Esophagus muscularis mucosa (tissue), 4 donors: ENCODE measurements at regions not wholly inside any gene's neighbourhood (a gene's known extent, or its start where the extent isn't known, plus 50 kb on each side); places are given as distances from the start of the nearest gene placed in this dataset.

Source experiments
- DNase-seq: peaks from one replicate; pipeline ENCODE4 v3.0.0-alpha.2; 2017; ENCODE audit errors: extremely low spot score
- H3K27ac ChIP-seq, 4 donors: fragments of 200-600 bp; sonication (generic); replicated peaks in 1 of 4; 1 replicate in 3 of 4; 2 replicates in 1 of 4; pipeline ENCODE4 v1.5.1; 2016 to 2019; ENCODE audit warnings: mild to moderate bottlenecking in 1 of 4
- H3K27me3 ChIP-seq, 4 donors: fragments of 200-600 bp; sonication (generic); one replicate each; pipeline versions ENCODE4 v1.5.1 to v1.6.0; 2016 to 2019
- H3K36me3 ChIP-seq, 4 donors: fragments of 200-600 bp; sonication (generic); one replicate each; pipeline ENCODE4 v1.5.1; 2016 to 2019
- H3K4me1 ChIP-seq, 4 donors: fragments of 200-600 bp; sonication (generic); one replicate each; pipeline ENCODE4 v1.5.1; 2016 to 2019
- H3K4me3 ChIP-seq, 4 donors: fragments of 200-600 bp; sonication (generic); 1 replicate in 2 of 4; 2 replicates in 2 of 4; pipeline ENCODE4 v1.5.1; 2016 to 2019; ENCODE audit warnings: mild to moderate bottlenecking in 4 of 4, moderate library complexity in 1 of 4
- H3K9me3 ChIP-seq, 4 donors: fragments of 200-600 bp; sonication (generic); 1 replicate in 3 of 4; 2 replicates in 1 of 4; pipeline ENCODE4 v1.5.1; 2016 to 2019
- EP300 ChIP-seq: sonication (generic); formaldehyde crosslinking; IDR thresholded peaks from one replicate; pipeline ENCODE4 v1.6.1; 2017; ENCODE audit warnings: antibody characterized with exemption
- POLR2A ChIP-seq: fragments of 450-650 bp; IDR thresholded peaks from one replicate; pipeline ENCODE4 v1.6.1; 2017; ENCODE audit warnings: antibody characterized with exemption, moderate library complexity, mild to moderate bottlenecking, low read depth
- POLR2AphosphoS5 ChIP-seq, 2 donors: sonication (generic); formaldehyde crosslinking; IDR thresholded peaks; one replicate each; pipeline ENCODE4 v1.6.1; 2017; ENCODE audit warnings: antibody characterized with exemption in 2 of 2
- WGBS: methylation state at CpG from one replicate; pipeline ENCODE4 v1.1.5; 2018; 5-methylcytosine and 5-hydroxymethylcytosine counted together
- intact Hi-C: fragments of 100-400 bp; cut with DNase I; formaldehyde crosslinking; loops from one replicate; pipeline ENCODE4 v1.15.1; 2023
- TF ChIP-seq, protein P1 (sequence below), 3 experiments: fragments of 200-600 bp in 2 of 3; fragments of 450-650 bp in 1 of 3; sonication (generic) in 2 of 3; IDR thresholded peaks; one replicate each; pipeline ENCODE4 v1.5.1; 2017 to 2019; ENCODE audit warnings: antibody characterized with exemption in 3 of 3, mild to moderate bottlenecking in 2 of 3, moderate library complexity in 1 of 3

DNA sequence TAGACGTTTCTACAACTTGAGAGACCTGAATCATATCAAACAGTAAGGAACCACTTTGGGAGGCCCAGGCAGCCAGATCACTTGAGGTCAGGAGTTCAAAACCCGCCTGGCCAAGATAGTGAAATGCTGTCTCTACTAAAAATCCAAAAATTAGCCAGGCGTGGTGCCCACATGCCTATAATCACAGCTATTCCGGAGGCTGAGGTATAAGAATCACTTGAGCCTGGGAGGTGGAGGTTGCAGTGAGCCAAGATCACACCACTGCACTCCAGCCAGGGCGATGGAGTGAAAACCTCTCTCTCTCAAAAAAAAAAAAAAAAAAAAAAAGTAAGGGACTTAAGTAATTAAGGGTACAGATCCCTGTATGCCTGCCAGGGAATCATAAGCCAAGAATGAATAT lies 103.4 kb upstream of the NUDT7 start:
- peak; percentile 19 for DNase-seq
- Histone ChIP-seq H3K27ac (no peak overlapping the region), H3K36me3 (no peaks in the 10 kb centered on the region), H3K27me3 (peaks cover 0 to 10% (median 0%) of the 10 kb centered on the region in 4 donors), H3K9me3 (no peaks in the 10 kb centered on the region), H3K4me3 (no peak overlapping the region), H3K4me1 (no peaks in the 10 kb centered on the region)
- intact Hi-C loops = no loop called here
- 82% methylated on average over 5 of the region's 5 CpGs for WGBS
- TF ChIP-seq POLR2AphosphoS5 (IDR thresholded peaks at IDR 0.05) = no peak
- no peak for TF ChIP-seq POLR2A
- TF ChIP-seq, protein P1, sequence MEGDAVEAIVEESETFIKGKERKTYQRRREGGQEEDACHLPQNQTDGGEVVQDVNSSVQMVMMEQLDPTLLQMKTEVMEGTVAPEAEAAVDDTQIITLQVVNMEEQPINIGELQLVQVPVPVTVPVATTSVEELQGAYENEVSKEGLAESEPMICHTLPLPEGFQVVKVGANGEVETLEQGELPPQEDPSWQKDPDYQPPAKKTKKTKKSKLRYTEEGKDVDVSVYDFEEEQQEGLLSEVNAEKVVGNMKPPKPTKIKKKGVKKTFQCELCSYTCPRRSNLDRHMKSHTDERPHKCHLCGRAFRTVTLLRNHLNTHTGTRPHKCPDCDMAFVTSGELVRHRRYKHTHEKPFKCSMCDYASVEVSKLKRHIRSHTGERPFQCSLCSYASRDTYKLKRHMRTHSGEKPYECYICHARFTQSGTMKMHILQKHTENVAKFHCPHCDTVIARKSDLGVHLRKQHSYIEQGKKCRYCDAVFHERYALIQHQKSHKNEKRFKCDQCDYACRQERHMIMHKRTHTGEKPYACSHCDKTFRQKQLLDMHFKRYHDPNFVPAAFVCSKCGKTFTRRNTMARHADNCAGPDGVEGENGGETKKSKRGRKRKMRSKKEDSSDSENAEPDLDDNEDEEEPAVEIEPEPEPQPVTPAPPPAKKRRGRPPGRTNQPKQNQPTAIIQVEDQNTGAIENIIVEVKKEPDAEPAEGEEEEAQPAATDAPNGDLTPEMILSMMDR (IDR thresholded peaks at IDR 0.05) = no peak
- no peak for TF ChIP-seq EP300

DNA sequence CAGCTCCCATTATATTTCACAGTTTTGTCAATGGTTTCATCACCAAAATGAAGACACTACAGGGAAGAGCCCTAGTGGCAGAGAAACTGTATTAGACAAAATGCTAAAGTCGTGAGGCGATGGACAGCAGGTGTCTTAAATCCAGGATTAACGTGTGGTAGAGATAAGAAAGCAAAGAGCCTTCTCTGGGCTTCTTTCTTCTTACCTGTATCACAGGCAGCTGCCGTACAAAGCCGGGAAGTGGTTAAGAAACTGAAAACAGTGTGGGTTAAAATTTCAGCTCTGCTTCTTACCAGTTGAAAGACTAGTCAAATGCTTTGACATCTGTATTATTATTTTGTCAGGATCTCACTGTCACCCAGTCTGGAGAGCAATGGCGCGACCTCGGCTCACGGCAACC lies 98.2 kb upstream of the NUDT7 start:
- TF ChIP-seq EP300 = no peak
- WGBS = 80% methylated on average over 9 of the region's 9 CpGs
- H3K36me3 ChIP-seq = no peaks in the 10 kb centered on the region
- no peak overlapping the region for H3K4me3 ChIP-seq
- no peaks in the 10 kb centered on the region for H3K9me3 ChIP-seq
- no peak for DNase-seq
- H3K27me3 ChIP-seq = peaks cover 0 to 5% (median 0%) of the 10 kb centered on the region in 4 donors
- intact Hi-C loops = no loop called here
- H3K4me1 ChIP-seq = no peaks in the 10 kb centered on the region
- H3K27ac ChIP-seq = no peak overlapping the region

DNA sequence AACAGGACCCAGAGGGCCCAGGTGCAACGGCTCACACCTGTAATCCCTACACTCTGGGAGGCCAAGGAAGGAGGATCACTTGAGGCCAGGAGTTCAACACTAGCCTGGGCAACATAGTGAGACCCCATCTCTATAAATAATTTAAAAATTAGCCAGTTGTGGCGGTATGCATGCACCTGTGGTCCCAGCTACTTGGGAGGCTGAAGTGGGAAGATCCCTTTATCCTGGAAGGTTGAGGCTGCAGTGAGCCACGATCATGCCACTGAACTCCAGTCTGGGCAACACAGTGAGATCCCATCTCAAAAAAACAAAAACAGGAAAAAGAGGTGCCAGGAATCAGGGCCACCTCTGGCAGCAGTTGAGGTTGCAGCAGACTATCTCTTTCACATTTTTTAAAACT lies 85.7 kb upstream of the NUDT7 start:
- H3K4me1 ChIP-seq = peaks cover 0 to 6% (median 0%) of the 10 kb centered on the region in 4 donors
- H3K9me3 ChIP-seq = no peaks in the 10 kb centered on the region
- no peaks in the 10 kb centered on the region for H3K27me3 ChIP-seq
- WGBS = 75% methylated on average over 3 of the region's 3 CpGs
- peak; percentile 72 for DNase-seq
- no peak overlapping the region for H3K27ac ChIP-seq
- no peaks in the 10 kb centered on the region for H3K36me3 ChIP-seq
- intact Hi-C loops = no loop called here
- H3K4me3 ChIP-seq = no peak overlapping the region
- TF ChIP-seq POLR2A (no peak), POLR2AphosphoS5 (IDR thresholded peaks at IDR 0.05) (no peak), EP300 (no peak)
- TF ChIP-seq, protein P1 (IDR thresholded peaks at IDR 0.05) = no peak

DNA sequence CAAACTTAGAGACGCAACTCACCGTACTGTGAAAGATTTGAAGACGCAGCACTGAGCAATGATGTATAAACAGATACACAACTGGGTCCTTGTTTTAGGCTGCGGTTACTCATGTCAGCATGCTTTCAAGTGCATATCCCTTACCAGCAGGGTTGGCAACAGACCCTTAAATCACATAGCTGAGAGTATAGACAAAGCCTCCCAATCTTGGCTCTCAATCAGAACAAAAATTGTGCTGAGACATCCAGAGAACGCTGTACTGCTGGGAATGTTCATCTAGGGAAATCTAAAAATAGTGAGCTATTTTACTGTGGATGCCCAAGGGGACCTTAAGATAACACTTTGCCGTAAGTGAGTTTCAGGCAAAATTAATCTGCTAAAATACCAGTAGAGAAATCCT lies 84.4 kb upstream of the NUDT7 start:
- no peaks in the 10 kb centered on the region for H3K9me3 ChIP-seq
- H3K4me3 ChIP-seq = no peak overlapping the region
- intact Hi-C loops = no loop called here
- DNase-seq = peak; percentile 66
- TF ChIP-seq POLR2AphosphoS5 (IDR thresholded peaks at IDR 0.05) (no peak), POLR2A (no peak)
- no peaks in the 10 kb centered on the region for H3K27me3 ChIP-seq
- peaks cover 0 to 6% (median 0%) of the 10 kb centered on the region in 4 donors for H3K4me1 ChIP-seq
- 50% methylated on average over 6 of the region's 6 CpGs for WGBS
- no peaks in the 10 kb centered on the region for H3K36me3 ChIP-seq
- H3K27ac ChIP-seq = no peak overlapping the region

DNA sequence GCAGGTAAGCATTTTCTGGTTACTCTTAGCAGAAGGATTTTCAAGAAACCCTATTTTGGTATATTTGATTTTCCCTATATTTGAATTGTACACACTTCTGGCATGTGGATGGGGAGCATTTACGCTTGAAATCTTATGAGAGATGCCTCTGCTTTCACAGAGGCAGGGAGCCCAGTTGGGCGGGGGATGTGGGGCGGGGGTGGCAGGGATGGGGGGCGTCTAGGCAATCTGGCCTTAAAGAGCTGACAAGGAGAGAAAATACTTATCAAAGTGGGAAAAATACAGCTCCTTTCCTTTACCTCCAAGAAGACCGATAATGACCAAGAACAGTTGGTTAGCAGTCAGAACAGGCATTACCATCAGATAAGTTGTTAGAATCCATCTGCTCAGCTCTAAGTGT lies 79.1 kb upstream of the NUDT7 start:
- H3K4me3 ChIP-seq = no peak overlapping the region
- WGBS = 79% methylated on average over 5 of the region's 5 CpGs
- H3K9me3 ChIP-seq = no peaks in the 10 kb centered on the region
- TF ChIP-seq EP300 (no peak), POLR2A (no peak), POLR2AphosphoS5 (IDR thresholded peaks at IDR 0.05) (no peak)
- TF ChIP-seq, protein P1 (IDR thresholded peaks at IDR 0.05) = no peak
- intact Hi-C loops = no loop called here
- H3K4me1 ChIP-seq = no peaks in the 10 kb centered on the region
- no peaks in the 10 kb centered on the region for H3K36me3 ChIP-seq
- no peaks in the 10 kb centered on the region for H3K27me3 ChIP-seq
- peak; percentile 70 for DNase-seq
- H3K27ac ChIP-seq = no peak overlapping the region

DNA sequence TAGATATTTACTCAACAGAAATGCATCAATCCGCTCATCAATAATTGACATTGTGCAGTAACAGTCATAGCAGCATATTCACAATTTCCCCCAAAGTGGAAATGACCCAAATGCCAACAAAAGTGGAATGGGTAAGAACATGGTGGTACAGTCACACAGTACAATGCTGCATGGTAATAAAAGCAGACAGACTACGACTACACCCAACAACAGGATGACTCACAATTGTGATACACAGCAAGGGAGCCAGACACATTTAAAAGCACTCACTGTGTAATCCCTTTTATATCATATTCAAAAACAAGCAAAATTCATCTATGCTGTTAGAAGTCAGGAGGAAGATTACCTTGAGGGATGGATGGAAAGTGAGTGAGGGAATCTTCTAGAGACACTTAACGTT lies 76.5 kb upstream of the NUDT7 start:
- Histone ChIP-seq H3K9me3 (no peaks in the 10 kb centered on the region), H3K27ac (no peak overlapping the region), H3K27me3 (peaks cover 0 to 8% (median 0%) of the 10 kb centered on the region in 4 donors), H3K36me3 (no peaks in the 10 kb centered on the region), H3K4me1 (no peaks in the 10 kb centered on the region), H3K4me3 (no peak overlapping the region)
- DNase-seq = no peak
- no peak for TF ChIP-seq POLR2AphosphoS5 (IDR thresholded peaks at IDR 0.05)
- no peak for TF ChIP-seq POLR2A
- no peak for TF ChIP-seq EP300
- TF ChIP-seq, protein P1 (IDR thresholded peaks at IDR 0.05) = no peak
- intact Hi-C loops = no loop called here
- WGBS = 81% methylated on average over 3 of the region's 3 CpGs
